ENCODE measurements at regions not wholly inside any gene's neighbourhood (a gene's known extent, or its start where the extent isn't known, plus 50 kb on each side); places are given as distances from the start of the nearest gene placed in this dataset.

DNA sequence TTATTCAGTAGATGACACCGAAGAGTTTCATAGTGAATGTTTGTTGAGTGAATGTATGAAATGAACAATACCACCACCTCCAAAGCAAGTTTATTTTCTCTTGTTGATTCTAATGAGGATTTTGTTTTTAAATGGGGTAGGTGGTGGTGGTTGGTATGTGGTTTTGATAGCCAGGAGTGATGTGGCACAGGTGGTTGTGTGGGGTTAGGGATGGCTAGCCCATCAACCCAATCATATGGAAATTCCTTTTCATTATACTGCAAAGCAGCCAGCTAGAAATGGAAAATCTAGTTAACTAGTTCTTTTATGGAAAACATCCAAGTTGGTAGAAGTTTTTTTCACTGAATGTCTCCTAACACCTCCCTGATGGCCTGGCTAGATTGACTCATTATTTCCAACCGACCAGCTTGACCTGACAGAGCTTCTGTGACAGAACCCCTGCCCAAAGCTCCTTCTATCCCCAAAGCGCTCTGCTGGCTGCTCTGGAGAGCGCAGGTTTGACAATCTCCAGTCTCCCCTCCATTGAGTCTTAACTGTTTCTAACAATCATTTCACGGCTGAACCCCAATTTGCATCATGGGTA, 376.9 kb downstream of the MTX2 start:
- Histone ChIP-seq H3K27me3 (ENCODE audit: insufficient read depth, low read length) (no peaks in the 10 kb centered on the region), H3K36me3 (ENCODE audit: insufficient read depth, low read length) (no peaks in the 10 kb centered on the region), H3K4me1 (ENCODE audit: control insufficient read depth, insufficient read depth, low read length, unreplicated experiment) (peaks cover 21% of the 10 kb centered on the region), H3K79me2 (ENCODE audit: control insufficient read depth, insufficient read depth, low read length, unreplicated experiment) (no peaks in the 10 kb centered on the region), H3K27ac (ENCODE audit: low read depth, low read length) (no peak overlapping the region), H2AFZ (ENCODE audit: low read length, unreplicated experiment) (no peak overlapping the region), H3K4me3 (ENCODE audit: low read depth, low read length) (no peak overlapping the region)

DNA sequence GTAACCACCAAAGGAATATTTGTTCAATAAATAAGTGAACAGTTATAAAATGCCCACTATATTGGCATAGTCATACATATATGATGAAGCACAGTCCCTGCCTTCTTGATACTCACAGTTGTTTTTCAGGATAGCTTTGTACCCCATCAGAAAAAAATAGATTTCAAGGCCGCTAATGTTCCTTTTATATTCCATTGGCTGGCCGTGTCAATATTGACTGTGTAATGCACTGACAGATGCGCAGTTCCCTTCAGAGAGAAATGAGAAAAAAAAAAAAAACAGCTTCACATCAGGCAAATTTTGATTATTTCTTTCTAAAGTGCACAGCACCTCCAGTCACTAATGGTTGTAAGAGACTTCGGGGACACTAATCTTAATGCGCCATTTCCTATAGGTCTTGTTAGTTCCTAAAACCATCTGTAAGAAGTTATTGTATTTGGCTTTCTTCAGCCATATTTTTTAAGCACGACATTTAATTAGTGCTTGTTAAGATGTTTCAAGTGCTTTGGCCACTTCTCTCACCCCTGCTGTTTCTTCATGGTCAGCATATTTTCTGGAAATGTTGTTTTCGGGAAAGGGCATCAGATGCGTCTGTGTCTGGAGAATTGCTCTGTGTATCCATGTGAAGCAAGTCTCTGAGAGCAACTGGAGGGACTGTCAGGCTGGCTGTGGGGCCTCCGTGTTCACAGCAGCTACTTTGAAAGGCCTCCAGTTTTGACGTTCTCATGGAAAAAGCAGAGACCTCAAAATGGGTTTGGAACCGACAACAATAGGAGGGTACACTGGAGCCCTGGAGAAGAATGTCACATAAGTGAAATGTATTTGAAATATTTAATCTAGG, 378.3 kb downstream of the MTX2 start:
- no peak overlapping the region for H2AFZ ChIP-seq (ENCODE audit: low read length, unreplicated experiment)

DNA sequence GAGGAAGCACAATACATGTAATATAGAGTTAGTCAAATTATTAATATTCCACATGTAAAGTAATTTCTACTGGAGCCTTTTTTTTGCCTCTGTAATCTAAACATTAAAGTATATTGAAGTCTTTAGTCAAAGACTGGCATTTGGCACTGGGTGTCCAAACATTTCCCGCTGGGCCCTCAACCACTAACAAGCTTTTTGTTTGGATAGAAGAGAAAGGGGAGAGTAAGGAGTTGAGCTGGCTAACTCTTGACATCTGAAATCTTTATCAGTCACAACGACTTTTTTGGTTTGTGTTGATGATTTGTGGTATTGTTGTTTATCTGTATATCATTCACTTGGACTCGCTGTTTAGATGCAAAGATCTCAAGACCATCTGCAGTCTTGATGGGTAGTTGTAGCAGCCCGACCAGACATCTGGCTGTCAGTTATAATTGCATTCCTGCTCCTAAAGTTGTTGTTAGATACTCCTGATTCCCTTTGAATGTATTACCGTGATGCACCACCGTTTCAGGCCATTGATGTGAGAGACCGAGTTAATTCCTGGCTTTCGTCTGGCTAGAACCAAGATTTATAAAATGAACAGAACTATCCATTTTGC, 379.6 kb downstream of the MTX2 start:
- no peaks in the 10 kb centered on the region for H3K36me3 ChIP-seq (ENCODE audit: insufficient read depth, low read length)
- no peak overlapping the region for H3K27ac ChIP-seq (ENCODE audit: low read depth, low read length)
- H3K4me3 ChIP-seq (ENCODE audit: low read depth, low read length): no peak overlapping the region
- H3K4me1 ChIP-seq (ENCODE audit: control insufficient read depth, insufficient read depth, low read length, unreplicated experiment): peaks cover 9% of the 10 kb centered on the region
- H3K27me3 ChIP-seq (ENCODE audit: insufficient read depth, low read length): no peaks in the 10 kb centered on the region
- no peaks in the 10 kb centered on the region for H3K79me2 ChIP-seq (ENCODE audit: control insufficient read depth, insufficient read depth, low read length, unreplicated experiment)
- H2AFZ ChIP-seq (ENCODE audit: low read length, unreplicated experiment): no peak overlapping the region

More for the DNA sequence above, 378.3 kb downstream of the MTX2 start:
- no peaks in the 10 kb centered on the region for H3K27me3 ChIP-seq (ENCODE audit: insufficient read depth, low read length)
- no peak overlapping the region for H3K27ac ChIP-seq (ENCODE audit: low read depth, low read length)
- no peaks in the 10 kb centered on the region for H3K79me2 ChIP-seq (ENCODE audit: control insufficient read depth, insufficient read depth, low read length, unreplicated experiment)
- H3K4me3 ChIP-seq (ENCODE audit: low read depth, low read length): no peak overlapping the region
- H3K4me1 ChIP-seq (ENCODE audit: control insufficient read depth, insufficient read depth, low read length, unreplicated experiment): peaks cover 7% of the 10 kb centered on the region
- H3K36me3 ChIP-seq (ENCODE audit: insufficient read depth, low read length): no peaks in the 10 kb centered on the region

DNA sequence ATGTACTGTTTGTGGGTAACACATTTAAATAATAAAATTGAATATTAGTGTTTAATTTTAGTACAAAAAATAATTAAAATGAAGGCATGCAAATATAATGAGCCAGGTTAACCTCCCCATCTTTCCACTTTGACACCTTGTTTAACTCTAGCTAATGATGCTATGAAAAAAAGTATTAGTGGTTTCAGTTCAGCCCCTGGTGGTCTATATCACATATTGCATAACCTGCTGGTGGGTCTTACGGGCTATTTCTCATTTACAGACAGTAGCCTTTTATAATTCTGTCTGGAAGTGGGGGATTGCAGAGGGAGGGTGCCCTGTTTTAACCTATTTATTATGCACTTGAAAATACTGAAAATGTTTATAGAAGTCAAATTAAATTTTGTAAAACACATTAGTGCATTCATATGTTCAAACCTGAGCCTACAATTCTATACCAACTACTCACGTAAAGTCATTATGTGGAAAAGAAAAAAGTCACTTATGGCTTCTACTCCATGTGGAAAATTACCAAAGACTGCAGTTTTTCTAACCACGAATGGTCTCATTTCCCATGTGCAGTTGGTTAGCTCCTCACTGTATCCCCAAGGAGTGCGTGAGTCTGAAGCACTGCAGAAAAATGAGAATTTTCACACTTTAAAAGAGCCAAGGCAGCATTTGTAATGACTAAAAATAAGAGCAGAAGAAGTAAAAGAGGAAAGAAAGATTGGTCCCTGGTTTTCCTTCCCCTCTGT, 381.0 kb downstream of the MTX2 start:
- H3K4me1 ChIP-seq (ENCODE audit: control insufficient read depth, insufficient read depth, low read length, unreplicated experiment): peaks cover 9% of the 10 kb centered on the region
- H3K27me3 ChIP-seq (ENCODE audit: insufficient read depth, low read length): no peaks in the 10 kb centered on the region
- no peaks in the 10 kb centered on the region for H3K79me2 ChIP-seq (ENCODE audit: control insufficient read depth, insufficient read depth, low read length, unreplicated experiment)
- no peak overlapping the region for H3K27ac ChIP-seq (ENCODE audit: low read depth, low read length)
- H2AFZ ChIP-seq (ENCODE audit: low read length, unreplicated experiment): no peak overlapping the region
- H3K4me3 ChIP-seq (ENCODE audit: low read depth, low read length): no peak overlapping the region
- H3K36me3 ChIP-seq (ENCODE audit: insufficient read depth, low read length): no peaks in the 10 kb centered on the region

DNA sequence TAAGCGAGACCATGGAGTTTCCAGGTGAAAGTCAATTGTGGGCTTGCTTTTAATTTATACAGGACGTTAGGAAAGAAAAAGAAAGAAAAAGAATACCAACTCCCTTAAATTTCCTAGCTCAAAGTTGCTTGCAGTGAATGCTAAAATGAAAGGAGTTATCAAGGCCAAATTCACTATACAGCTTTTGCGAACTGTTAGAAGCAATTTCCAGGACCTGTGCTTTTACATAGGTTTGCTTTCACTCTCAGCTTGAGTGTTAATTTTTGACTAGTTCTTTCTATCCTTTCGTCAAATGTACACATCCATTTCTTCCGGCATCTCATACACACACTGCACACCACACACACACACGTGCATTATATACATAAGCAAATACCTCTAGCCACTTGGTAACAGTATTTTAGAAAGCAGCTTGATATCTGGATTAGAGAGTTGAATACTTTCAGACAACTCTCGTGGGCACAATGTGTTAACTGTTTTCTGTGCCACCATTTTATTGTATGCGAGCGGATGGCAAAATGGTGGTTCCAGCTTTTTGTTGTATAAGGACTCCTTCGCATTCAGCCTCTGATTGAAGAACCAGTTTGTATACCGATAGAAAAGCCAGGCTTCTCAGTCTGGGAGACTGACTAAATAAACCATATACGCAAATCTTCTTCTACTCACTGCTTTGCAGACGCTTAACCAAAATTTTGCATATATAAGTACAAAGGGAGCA, 381.8 kb downstream of the MTX2 start:
- Histone ChIP-seq H3K27me3 (ENCODE audit: insufficient read depth, low read length) (no peaks in the 10 kb centered on the region), H3K36me3 (ENCODE audit: insufficient read depth, low read length) (no peaks in the 10 kb centered on the region), H3K27ac (ENCODE audit: low read depth, low read length) (no peak overlapping the region), H3K4me3 (ENCODE audit: low read depth, low read length) (no peak overlapping the region), H2AFZ (ENCODE audit: low read length, unreplicated experiment) (no peak overlapping the region), H3K4me1 (ENCODE audit: control insufficient read depth, insufficient read depth, low read length, unreplicated experiment) (peaks cover 9% of the 10 kb centered on the region), H3K79me2 (ENCODE audit: control insufficient read depth, insufficient read depth, low read length, unreplicated experiment) (no peaks in the 10 kb centered on the region)

DNA sequence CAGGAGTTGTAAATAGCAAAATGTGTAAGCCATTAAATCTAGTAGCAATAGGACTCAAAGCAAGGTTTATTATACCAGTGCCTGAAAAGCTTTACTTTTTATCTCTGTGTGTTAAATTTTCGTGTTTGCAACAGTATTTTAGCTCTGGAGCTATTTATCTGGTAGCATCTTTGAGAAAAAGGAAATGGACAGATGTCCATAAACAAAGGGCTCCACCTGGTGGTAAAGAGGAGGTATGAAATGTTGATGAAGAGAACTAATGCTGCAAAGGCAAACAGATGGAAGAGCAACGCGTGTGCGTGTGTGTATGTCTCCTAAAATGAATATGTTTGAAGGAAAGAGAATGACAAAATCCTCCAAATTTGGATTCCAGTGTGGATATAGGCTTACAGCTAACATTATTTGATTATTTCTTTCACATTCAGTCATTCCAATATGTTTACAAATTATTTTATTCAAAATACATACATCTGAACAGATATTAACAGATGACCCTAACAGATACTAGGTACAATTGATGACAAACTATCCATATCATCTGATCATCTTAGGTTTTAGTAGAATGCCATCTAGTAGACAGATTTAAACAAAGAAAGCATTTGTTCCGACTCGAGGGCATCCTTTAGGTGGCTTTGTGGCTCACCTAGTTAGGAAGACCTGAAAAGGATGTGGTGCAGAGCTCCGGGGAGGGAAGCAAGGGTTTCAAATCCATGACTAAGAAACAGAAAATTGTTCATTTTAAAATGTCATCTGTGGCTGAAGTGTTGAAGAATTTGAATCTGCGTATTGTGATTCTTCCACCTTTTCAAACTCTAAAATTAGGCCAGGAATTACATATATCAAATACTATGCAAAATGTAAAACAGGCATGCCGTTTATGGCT, 383.3 kb downstream of the MTX2 start:
- Histone ChIP-seq H2AFZ (ENCODE audit: low read length, unreplicated experiment) (peak overlapping the region; percentile 28), H3K36me3 (ENCODE audit: insufficient read depth, low read length) (no peaks in the 10 kb centered on the region), H3K79me2 (ENCODE audit: control insufficient read depth, insufficient read depth, low read length, unreplicated experiment) (no peaks in the 10 kb centered on the region), H3K4me3 (ENCODE audit: low read depth, low read length) (no peak overlapping the region), H3K4me1 (ENCODE audit: control insufficient read depth, insufficient read depth, low read length, unreplicated experiment) (peaks cover 9% of the 10 kb centered on the region), H3K27ac (ENCODE audit: low read depth, low read length) (no peak overlapping the region), H3K27me3 (ENCODE audit: insufficient read depth, low read length) (no peaks in the 10 kb centered on the region)

DNA sequence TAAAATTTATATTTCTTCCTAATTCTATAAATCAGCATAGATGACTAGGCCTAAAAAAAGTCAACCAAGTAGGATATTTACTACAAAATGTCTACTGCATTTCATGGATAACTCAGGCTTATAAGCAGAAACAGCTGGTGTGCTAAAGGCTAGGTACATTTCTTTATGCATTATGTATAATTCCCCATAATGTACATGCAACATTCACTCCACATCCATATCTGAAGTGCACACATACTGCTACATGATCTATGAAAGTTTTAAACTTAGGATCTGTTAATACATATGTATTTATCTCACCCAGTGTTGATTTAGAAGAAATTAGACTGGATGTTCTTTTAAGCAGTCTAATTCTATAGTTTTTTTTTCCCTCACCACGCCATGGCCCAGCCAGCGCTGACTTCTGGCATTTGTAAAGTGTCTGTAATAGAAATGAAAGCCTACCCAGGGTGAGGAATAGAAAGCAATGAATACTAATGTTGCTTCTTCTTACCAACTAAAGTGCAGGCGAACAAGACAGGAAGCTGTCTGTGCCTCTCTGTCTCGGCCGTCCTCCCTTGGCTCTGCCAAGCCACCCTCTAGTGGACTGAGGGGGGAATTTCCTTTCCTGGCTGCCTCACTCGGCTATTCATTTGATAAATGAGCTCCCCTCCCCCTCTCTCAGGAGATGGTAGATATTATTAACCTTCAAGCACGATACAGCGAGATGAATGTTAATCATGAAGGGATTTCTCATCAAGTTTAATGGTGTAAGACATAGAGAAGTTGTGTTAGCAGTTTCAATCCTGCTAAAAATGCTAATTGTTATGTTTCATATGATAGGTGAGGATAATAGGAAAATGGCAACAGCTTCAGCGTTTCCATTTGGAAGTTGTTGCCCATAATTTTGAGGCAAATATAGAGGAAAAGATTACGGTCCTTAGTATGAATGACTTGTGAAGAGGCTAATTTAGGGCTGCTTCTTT, 384.5 kb downstream of the MTX2 start:
- Histone ChIP-seq H3K27me3 (ENCODE audit: insufficient read depth, low read length) (no peaks in the 10 kb centered on the region), H3K79me2 (ENCODE audit: control insufficient read depth, insufficient read depth, low read length, unreplicated experiment) (no peaks in the 10 kb centered on the region), H3K36me3 (ENCODE audit: insufficient read depth, low read length) (no peaks in the 10 kb centered on the region), H3K27ac (ENCODE audit: low read depth, low read length) (no peak overlapping the region), H3K4me1 (ENCODE audit: control insufficient read depth, insufficient read depth, low read length, unreplicated experiment) (peaks cover 9% of the 10 kb centered on the region), H2AFZ (ENCODE audit: low read length, unreplicated experiment) (peak overlapping the region; percentile 28), H3K4me3 (ENCODE audit: low read depth, low read length) (peak overlapping the region; percentile 15; the same call in 1 of the 2 replicates)

DNA sequence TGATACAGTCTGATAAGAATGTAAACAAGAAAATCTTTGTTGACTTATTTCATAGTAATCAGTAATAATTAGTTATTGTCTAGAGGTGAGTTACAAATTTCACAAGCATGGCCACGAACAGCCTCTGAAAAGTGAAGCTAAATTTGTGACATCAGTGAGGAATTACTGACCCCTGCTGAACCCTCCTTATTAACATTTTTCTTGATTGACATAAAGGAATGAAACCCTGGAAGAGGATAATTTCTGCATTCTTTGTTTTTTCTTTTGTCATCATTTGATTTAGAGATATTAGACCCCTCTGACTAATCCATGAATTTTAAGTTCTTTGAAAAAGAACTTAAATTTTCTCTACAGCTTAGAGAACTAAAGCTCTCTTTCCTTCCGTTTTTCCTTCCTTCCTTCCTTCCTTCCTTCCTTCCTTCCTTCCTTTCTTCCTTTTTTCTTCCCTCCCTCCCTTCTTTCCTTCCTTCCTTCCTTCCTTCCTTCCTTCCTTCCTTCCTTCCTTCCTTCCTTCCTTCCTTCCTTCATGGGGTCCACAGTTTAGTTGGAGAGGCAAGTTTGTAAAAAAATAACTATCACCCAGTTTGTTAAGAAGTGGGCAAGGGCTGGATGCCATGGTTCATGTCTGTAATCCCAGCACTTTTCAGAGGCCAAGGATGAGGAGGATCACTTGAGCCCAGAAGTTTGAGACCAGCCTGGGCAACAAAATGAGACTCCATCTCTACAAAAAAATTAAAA, 387.0 kb downstream of the MTX2 start:
- H3K79me2 ChIP-seq (ENCODE audit: control insufficient read depth, insufficient read depth, low read length, unreplicated experiment): no peaks in the 10 kb centered on the region
- no peak overlapping the region for H3K4me3 ChIP-seq (ENCODE audit: low read depth, low read length)
- H2AFZ ChIP-seq (ENCODE audit: low read length, unreplicated experiment): no peak overlapping the region
- no peak overlapping the region for H3K27ac ChIP-seq (ENCODE audit: low read depth, low read length)
- no peaks in the 10 kb centered on the region for H3K36me3 ChIP-seq (ENCODE audit: insufficient read depth, low read length)
- H3K4me1 ChIP-seq (ENCODE audit: control insufficient read depth, insufficient read depth, low read length, unreplicated experiment): peaks cover 9% of the 10 kb centered on the region
- no peaks in the 10 kb centered on the region for H3K27me3 ChIP-seq (ENCODE audit: insufficient read depth, low read length)

All from ACC112 (cell line).